Activated naive CD8-positive, alpha-beta T cell treated with anti-CD3 and anti-CD28 coated beads, Interleukin-2, amount 50 U/mL, for 16 hours (primary cell): ENCODE measurements at regions not wholly inside any gene's neighbourhood (a gene's known extent, or its start where the extent isn't known, plus 50 kb on each side); places are given as distances from the start of the nearest gene placed in this dataset.

Source experiments
- DNase-seq: peaks from one replicate; pipeline ENCODE4 v3.0.0-alpha.2; 2020; ENCODE audit warnings: low read depth, low spot score

- DNase-seq, result no peak
Observed at GRCh38 chr22:47442821-47443220, 680.4 kb downstream of the TBC1D22A start.

- DNase-seq, result no peak
Observed at GRCh38 chr22:47439643-47440265, 677.3 kb downstream of the TBC1D22A start.

- DNase-seq, result no peak
Observed at GRCh38 chr22:47437636-47438035, 675.2 kb downstream of the TBC1D22A start.

- no peak for DNase-seq
Observed at GRCh38 chr22:47437110-47437509, 674.7 kb downstream of the TBC1D22A start.

GRCh38 chr22:47435826-47436225 lies 673.4 kb downstream of the TBC1D22A start:
- DNase-seq, result no peak

- no peak for DNase-seq
Observed at GRCh38 chr22:47435204-47435487, 672.7 kb downstream of the TBC1D22A start.

GRCh38 chr22:47434336-47435203 lies 672.1 kb downstream of the TBC1D22A start:
- DNase-seq, result no peak

GRCh38 chr22:47433627-47434026 lies 671.2 kb downstream of the TBC1D22A start:
- no peak for DNase-seq

GRCh38 chr22:47432683-47433082 lies 670.2 kb downstream of the TBC1D22A start:
- no peak for DNase-seq

- DNase-seq, result no peak
Observed at GRCh38 chr22:47423861-47424820, 661.7 kb downstream of the TBC1D22A start.

- no peak for DNase-seq
Observed at GRCh38 chr22:47423266-47423665, 660.8 kb downstream of the TBC1D22A start.

- DNase-seq, result no peak
Observed at GRCh38 chr22:47422736-47423135, 660.3 kb downstream of the TBC1D22A start.

GRCh38 chr22:47421846-47422245 lies 659.4 kb downstream of the TBC1D22A start:
- no peak for DNase-seq

GRCh38 chr22:47420211-47420610 lies 657.8 kb downstream of the TBC1D22A start:
- DNase-seq, result no peak

- no peak for DNase-seq
Observed at GRCh38 chr22:47419239-47419638, 656.8 kb downstream of the TBC1D22A start.

GRCh38 chr22:47417699-47418098 lies 655.2 kb downstream of the TBC1D22A start:
- DNase-seq, result no peak

- no peak for DNase-seq
Observed at GRCh38 chr22:47411006-47411405, 648.6 kb downstream of the TBC1D22A start.

- DNase-seq, result no peak
Observed at GRCh38 chr22:47409539-47410275, 647.3 kb downstream of the TBC1D22A start.

- DNase-seq, result no peak
Observed at GRCh38 chr22:47408409-47408808, 646.0 kb downstream of the TBC1D22A start.

GRCh38 chr22:47407461-47408025 lies 645.1 kb downstream of the TBC1D22A start:
- DNase-seq, result no peak

GRCh38 chr22:47406896-47407295 lies 644.4 kb downstream of the TBC1D22A start:
- no peak for DNase-seq
